Mesothelial cell of epicardium (in vitro differentiated cells): ENCODE measurements at regions not wholly inside any gene's neighbourhood (a gene's known extent, or its start where the extent isn't known, plus 50 kb on each side); places are given as distances from the start of the nearest gene placed in this dataset.

Experiments used
- DNase-seq, 2 experiments: peaks; one replicate each; pipeline ENCODE4 v3.0.0; 2021; ENCODE audit warnings: low spot score in 2 of 2; ENCODE audit not compliant: unreplicated experiment in 2 of 2
- H3K27ac Mint-ChIP-seq: 2 replicates; pipeline ENCODE4 v1.8.0; 2021; ENCODE audit warnings: mixed read lengths
- H3K27me3 Mint-ChIP-seq: 2 replicates; pipeline ENCODE4 v1.8.0; 2021; ENCODE audit warnings: low read depth, mixed read lengths
- H3K36me3 Mint-ChIP-seq: 2 replicates; pipeline ENCODE4 v1.8.0; 2021; ENCODE audit warnings: mixed read lengths
- H3K4me1 Mint-ChIP-seq: 2 replicates; pipeline ENCODE4 v1.8.0; 2021; ENCODE audit warnings: mixed read lengths
- H3K4me3 Mint-ChIP-seq: 2 replicates; pipeline ENCODE4 v1.8.0; 2021; ENCODE audit warnings: mild to moderate bottlenecking, moderate library complexity, mixed read lengths
- H3K9me3 Mint-ChIP-seq: 2 replicates; pipeline ENCODE4 v1.8.0; 2021; ENCODE audit warnings: mixed read lengths
- TF ChIP-seq, protein P1 (sequence below): fragments of 200-600 bp; sonication (generic); IDR thresholded peaks from one replicate; pipeline ENCODE4 v1.5.0; 2021; ENCODE audit warnings: antibody characterized with exemption; ENCODE audit not compliant: unreplicated experiment

GRCh38 chr13:78096221-78096620 is 177.6 kb upstream of the EDNRB start:
- no peak overlapping the region for H3K4me3 Mint-ChIP-seq

DNA sequence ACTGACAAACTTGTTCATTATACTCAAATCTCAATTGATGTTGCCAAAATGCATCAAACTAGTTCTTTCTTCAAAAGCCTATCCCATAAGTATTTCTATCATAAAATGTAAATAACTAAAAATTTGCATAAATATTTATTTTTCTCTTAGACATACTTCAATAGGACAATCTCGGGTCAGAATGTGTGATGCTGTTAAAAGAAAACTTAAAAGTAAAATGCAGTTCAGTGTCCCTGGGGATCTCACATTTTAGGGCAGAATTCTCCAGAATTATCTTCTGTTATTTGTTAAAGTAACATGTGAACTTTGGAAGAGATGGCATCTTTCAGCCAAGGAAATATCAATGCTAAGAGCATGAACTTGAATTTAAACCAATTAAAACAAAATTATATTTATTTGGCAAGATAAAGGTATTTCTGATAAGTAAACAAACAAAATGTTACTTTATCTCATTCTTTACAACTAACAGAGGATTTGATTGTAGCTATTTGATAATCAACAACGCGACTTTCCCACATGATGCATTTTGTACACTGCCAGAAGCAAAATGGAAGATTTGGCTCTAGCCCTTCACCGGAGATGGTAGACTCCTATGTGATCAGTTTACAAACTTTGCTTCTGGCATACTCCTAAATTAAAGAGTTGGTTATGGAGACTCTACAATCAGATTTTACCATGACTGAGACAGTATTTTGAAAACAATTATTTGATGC is 169.5 kb upstream of the EDNRB start:
- H3K4me1 Mint-ChIP-seq, result no peaks in the 10 kb centered on the region
- no peak overlapping the region for H3K4me3 Mint-ChIP-seq
- H3K27me3 Mint-ChIP-seq, result no peaks in the 10 kb centered on the region
- DNase-seq, result no peak
- TF ChIP-seq, protein P1, sequence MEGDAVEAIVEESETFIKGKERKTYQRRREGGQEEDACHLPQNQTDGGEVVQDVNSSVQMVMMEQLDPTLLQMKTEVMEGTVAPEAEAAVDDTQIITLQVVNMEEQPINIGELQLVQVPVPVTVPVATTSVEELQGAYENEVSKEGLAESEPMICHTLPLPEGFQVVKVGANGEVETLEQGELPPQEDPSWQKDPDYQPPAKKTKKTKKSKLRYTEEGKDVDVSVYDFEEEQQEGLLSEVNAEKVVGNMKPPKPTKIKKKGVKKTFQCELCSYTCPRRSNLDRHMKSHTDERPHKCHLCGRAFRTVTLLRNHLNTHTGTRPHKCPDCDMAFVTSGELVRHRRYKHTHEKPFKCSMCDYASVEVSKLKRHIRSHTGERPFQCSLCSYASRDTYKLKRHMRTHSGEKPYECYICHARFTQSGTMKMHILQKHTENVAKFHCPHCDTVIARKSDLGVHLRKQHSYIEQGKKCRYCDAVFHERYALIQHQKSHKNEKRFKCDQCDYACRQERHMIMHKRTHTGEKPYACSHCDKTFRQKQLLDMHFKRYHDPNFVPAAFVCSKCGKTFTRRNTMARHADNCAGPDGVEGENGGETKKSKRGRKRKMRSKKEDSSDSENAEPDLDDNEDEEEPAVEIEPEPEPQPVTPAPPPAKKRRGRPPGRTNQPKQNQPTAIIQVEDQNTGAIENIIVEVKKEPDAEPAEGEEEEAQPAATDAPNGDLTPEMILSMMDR, result no peak
- no peaks in the 10 kb centered on the region for H3K36me3 Mint-ChIP-seq
- no peak overlapping the region for H3K27ac Mint-ChIP-seq
- H3K9me3 Mint-ChIP-seq, result peaks cover 6% of the 10 kb centered on the region

More at GRCh38 chr13:78096221-78096620, 177.6 kb upstream of the EDNRB start:
- DNase-seq, result no peak
- H3K36me3 Mint-ChIP-seq, result no peaks in the 10 kb centered on the region
- no peaks in the 10 kb centered on the region for H3K4me1 Mint-ChIP-seq
- TF ChIP-seq, protein P1, result no peak
- no peak overlapping the region for H3K27ac Mint-ChIP-seq
- H3K9me3 Mint-ChIP-seq, result peaks cover 10% of the 10 kb centered on the region
- H3K27me3 Mint-ChIP-seq, result no peaks in the 10 kb centered on the region

- Mint-ChIP-seq H3K4me1 (no peaks in the 10 kb centered on the region), H3K27me3 (no peaks in the 10 kb centered on the region), H3K27ac (no peak overlapping the region), H3K4me3 (no peak overlapping the region), H3K9me3 (peaks cover 19% of the 10 kb centered on the region), H3K36me3 (peaks cover 9% of the 10 kb centered on the region)
- no peak for DNase-seq
- TF ChIP-seq, protein P1, result no peak
These were observed 167.0 kb upstream of the EDNRB start for GRCh38 chr13:78085434-78086225.

DNA sequence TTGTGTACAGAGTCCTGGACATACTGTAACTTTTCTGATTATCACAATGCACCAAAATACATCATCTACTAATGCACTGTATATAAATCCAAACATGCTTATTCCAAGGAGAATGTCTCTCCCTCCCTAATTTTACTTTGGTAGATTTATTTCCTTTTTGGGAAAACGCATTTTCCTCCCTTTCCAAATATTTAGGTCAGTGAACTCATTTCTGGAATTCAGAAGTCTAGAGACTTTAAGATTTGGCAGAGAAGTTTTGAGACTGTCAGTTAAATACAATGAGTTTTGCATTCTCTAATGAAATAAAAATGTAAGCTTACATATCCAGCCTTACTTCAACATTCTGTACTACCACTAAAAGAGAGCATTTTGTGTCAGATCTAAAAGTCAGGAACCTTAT is 165.8 kb upstream of the EDNRB start:
- Mint-ChIP-seq H3K4me3 (no peak overlapping the region), H3K9me3 (peaks cover 25% of the 10 kb centered on the region), H3K4me1 (no peaks in the 10 kb centered on the region), H3K27ac (no peak overlapping the region), H3K27me3 (no peaks in the 10 kb centered on the region), H3K36me3 (peaks cover 9% of the 10 kb centered on the region)
- TF ChIP-seq, protein P1, result no peak
- no peak for DNase-seq

DNA sequence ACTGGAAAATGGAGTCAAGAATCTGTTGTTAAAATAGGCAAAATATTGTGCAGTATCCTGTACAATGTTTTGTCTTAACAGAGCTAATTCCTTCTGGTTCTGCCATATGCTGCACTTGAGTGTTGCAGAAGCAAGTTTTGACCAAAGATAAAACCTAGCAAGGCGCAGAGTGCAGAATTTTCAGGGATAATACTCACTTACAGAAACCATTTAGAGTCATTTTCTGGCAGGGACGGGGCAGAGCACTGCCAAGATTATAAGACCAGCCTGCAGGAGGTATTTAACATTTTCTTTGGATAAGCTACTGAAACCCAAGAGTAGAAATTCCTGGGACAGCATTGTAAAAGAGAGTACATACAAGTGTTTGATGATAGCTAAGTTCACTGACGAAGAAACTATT is 159.5 kb upstream of the EDNRB start:
- Mint-ChIP-seq H3K27ac (no peak overlapping the region), H3K4me1 (no peaks in the 10 kb centered on the region), H3K27me3 (no peaks in the 10 kb centered on the region), H3K36me3 (peaks cover 9% of the 10 kb centered on the region), H3K9me3 (peaks cover 33% of the 10 kb centered on the region), H3K4me3 (no peak overlapping the region)
- no peak for DNase-seq
- TF ChIP-seq, protein P1, result no peak
